ENCODE measurements at regions not wholly inside any gene's neighbourhood (a gene's known extent, or its start where the extent isn't known, plus 50 kb on each side); places are given as distances from the start of the nearest gene placed in this dataset.

GRCh38 chr11:81634483-81634882 is 1099.2 kb downstream of the FAM181B start:
- no peak overlapping the region for H3K4me3 ChIP-seq (ENCODE audit: low read length)
- no peak for TF ChIP-seq CTCF (conservative IDR thresholded peaks at IDR 0.05; ENCODE audit: low read length)
- DNase-seq (ENCODE audit: low read depth) = no peak

- no peak overlapping the region for H3K4me3 ChIP-seq (ENCODE audit: low read length)
- DNase-seq (ENCODE audit: low read depth) = no peak
- TF ChIP-seq CTCF (conservative IDR thresholded peaks at IDR 0.05; ENCODE audit: low read length) = no peak
Measured at GRCh38 chr11:81602508-81602907, 1131.2 kb downstream of the FAM181B start.

DNA sequence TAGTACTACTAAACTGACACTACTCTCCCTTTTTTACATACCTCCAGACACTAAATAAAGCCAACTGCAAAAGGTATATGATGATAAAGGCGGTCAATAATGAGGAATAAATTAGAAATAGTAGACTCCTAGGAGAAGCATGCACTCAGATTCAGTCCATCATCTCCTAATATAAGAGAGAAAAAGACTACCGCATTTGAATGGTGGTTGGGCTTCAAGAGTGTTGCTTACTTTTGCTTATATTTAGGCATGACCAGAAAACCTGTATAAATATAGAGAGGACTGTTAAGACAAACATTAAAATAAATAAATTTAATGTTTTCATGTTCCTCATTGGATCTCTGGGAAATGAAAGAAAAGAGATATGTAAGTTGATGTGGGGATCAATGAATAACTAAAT is 1137.0 kb downstream of the FAM181B start:
- DNase-seq (ENCODE audit: low read depth) = no peak
- no peak for TF ChIP-seq CTCF (conservative IDR thresholded peaks at IDR 0.05; ENCODE audit: low read length)
- H3K4me3 ChIP-seq (ENCODE audit: low read length) = no peak overlapping the region

- no peak overlapping the region for H3K4me3 ChIP-seq (ENCODE audit: low read length)
- no peak for TF ChIP-seq CTCF (conservative IDR thresholded peaks at IDR 0.05; ENCODE audit: low read length)
- no peak for DNase-seq (ENCODE audit: low read depth)
Measured at GRCh38 chr11:81585390-81585933, 1148.2 kb downstream of the FAM181B start.

- no peak overlapping the region for H3K4me3 ChIP-seq (ENCODE audit: low read length)
- DNase-seq (ENCODE audit: low read depth) = no peak
- no peak for TF ChIP-seq CTCF (conservative IDR thresholded peaks at IDR 0.05; ENCODE audit: low read length)
Measured at GRCh38 chr11:81579339-81579738, 1154.3 kb downstream of the FAM181B start.

- no peak for DNase-seq (ENCODE audit: low read depth)
- H3K4me3 ChIP-seq (ENCODE audit: low read length) = no peak overlapping the region
- TF ChIP-seq CTCF (conservative IDR thresholded peaks at IDR 0.05; ENCODE audit: low read length) = no peak
Measured at GRCh38 chr11:81578571-81578970, 1155.1 kb downstream of the FAM181B start.

- no peak for DNase-seq (ENCODE audit: low read depth)
- TF ChIP-seq CTCF (conservative IDR thresholded peaks at IDR 0.05; ENCODE audit: low read length) = no peak
Measured at GRCh38 chr11:81574301-81574700, 1159.4 kb downstream of the FAM181B start.

More at GRCh38 chr11:81574301-81574700, 1159.4 kb downstream of the FAM181B start:
- no peak overlapping the region for H3K4me3 ChIP-seq (ENCODE audit: low read length)
